ENCODE measurements at regions not wholly inside any gene's neighbourhood (a gene's known extent, or its start where the extent isn't known, plus 50 kb on each side); places are given as distances from the start of the nearest gene placed in this dataset.
A peak's percentile ranks its signal among the peaks of the same experiment; 100 is the strongest.

- Mint-ChIP-seq H3K4me1 (ENCODE audit: low read depth, unreplicated experiment) (peaks cover 35% of the 10 kb centered on the region), H3K4me3 (ENCODE audit: unreplicated experiment) (no peak overlapping the region), H3K9me3 (ENCODE audit: unreplicated experiment) (peaks cover 16% of the 10 kb centered on the region), H3K27me3 (ENCODE audit: insufficient read depth, unreplicated experiment) (no peaks in the 10 kb centered on the region), H3K36me3 (ENCODE audit: insufficient read depth, unreplicated experiment) (peaks cover 5% of the 10 kb centered on the region), H3K27ac (ENCODE audit: unreplicated experiment) (no peak overlapping the region)
- POLR2A ChIA-PET: no interaction called here
- H3K9me3 ChIP-seq: no peaks in the 10 kb centered on the region
- H3K4me1 ChIP-seq: peaks cover 28% of the 10 kb centered on the region
- no peak for TF ChIP-seq CTCF (IDR thresholded peaks at IDR 0.05; ENCODE audit: insufficient read depth in 1 of 2, low read depth in 1 of 2, low read length in 1 of 2, severe bottlenecking in 1 of 2, unreplicated experiment in 1 of 2)
- H3K4me3 ChIP-seq (ENCODE audit: low read depth, low read length): no peak overlapping the region
- BruUV-seq (replicated peaks): no TSS peak
- H3K36me3 ChIP-seq (ENCODE audit: control insufficient read depth, insufficient read depth, low read length): no peaks in the 10 kb centered on the region
- no peak for DNase-seq
- intact Hi-C loops (cut with micrococcal nuclease; ENCODE audit: unreplicated experiment): loop anchor here (10.0 kb wide), 1 partner anchor 102 kb away; the partner anchor contains the start of gene CTBP2
- CTCF ChIA-PET: interaction anchor here (0.6 kb wide), 1 partner anchor 119 kb away, joined by 3 read pairs; no protein-coding TSS in a partner anchor
- H3K27me3 ChIP-seq (replicated peaks; ENCODE audit: control insufficient read depth, insufficient read depth, low read length): no peaks in the 10 kb centered on the region
Observed at GRCh38 chr10:125266541-125266940, 106.2 kb upstream of the CTBP2 start.

- DNase-seq: no peak
- Mint-ChIP-seq H3K4me3 (ENCODE audit: unreplicated experiment) (no peak overlapping the region), H3K27me3 (ENCODE audit: insufficient read depth, unreplicated experiment) (no peaks in the 10 kb centered on the region), H3K27ac (ENCODE audit: unreplicated experiment) (peak overlapping the region; percentile 64), H3K9me3 (ENCODE audit: unreplicated experiment) (peaks cover 16% of the 10 kb centered on the region), H3K4me1 (ENCODE audit: low read depth, unreplicated experiment) (peaks cover 35% of the 10 kb centered on the region), H3K36me3 (ENCODE audit: insufficient read depth, unreplicated experiment) (peaks cover 5% of the 10 kb centered on the region)
- no peaks in the 10 kb centered on the region for H3K27me3 ChIP-seq (replicated peaks; ENCODE audit: control insufficient read depth, insufficient read depth, low read length)
- TF ChIP-seq CTCF (IDR thresholded peaks at IDR 0.05; ENCODE audit: insufficient read depth in 1 of 2, low read depth in 1 of 2, low read length in 1 of 2, severe bottlenecking in 1 of 2, unreplicated experiment in 1 of 2): no peak
- H3K4me1 ChIP-seq: peaks cover 28% of the 10 kb centered on the region
- no peak overlapping the region for H3K4me3 ChIP-seq (ENCODE audit: low read depth, low read length)
- H3K9me3 ChIP-seq: no peaks in the 10 kb centered on the region
- POLR2A ChIA-PET: no interaction called here
- no TSS peak for BruUV-seq (replicated peaks)
- H3K36me3 ChIP-seq (ENCODE audit: control insufficient read depth, insufficient read depth, low read length): no peaks in the 10 kb centered on the region
- CTCF ChIA-PET: no interaction called here
- intact Hi-C loops (cut with micrococcal nuclease; ENCODE audit: unreplicated experiment): loop anchor here (10.0 kb wide), 1 partner anchor 101 kb away; the partner anchor contains the start of gene CTBP2
Observed at GRCh38 chr10:125265579-125265955, 105.2 kb upstream of the CTBP2 start.

GRCh38 chr10:125264757-125265578 is 104.6 kb upstream of the CTBP2 start:
- CTCF ChIA-PET: no interaction called here
- POLR2A ChIA-PET: no interaction called here

More at GRCh38 chr10:125264757-125265578, 104.6 kb upstream of the CTBP2 start:
- no peaks in the 10 kb centered on the region for H3K27me3 ChIP-seq (replicated peaks; ENCODE audit: control insufficient read depth, insufficient read depth, low read length)
- no peak overlapping the region for H3K4me3 Mint-ChIP-seq (ENCODE audit: unreplicated experiment)
- no peaks in the 10 kb centered on the region for H3K9me3 ChIP-seq
- H3K4me1 ChIP-seq: peaks cover 28% of the 10 kb centered on the region
- H3K36me3 ChIP-seq (ENCODE audit: control insufficient read depth, insufficient read depth, low read length): no peaks in the 10 kb centered on the region
- H3K9me3 Mint-ChIP-seq (ENCODE audit: unreplicated experiment): peaks cover 16% of the 10 kb centered on the region
- intact Hi-C loops (cut with micrococcal nuclease; ENCODE audit: unreplicated experiment): loop anchor here (10.0 kb wide), 1 partner anchor 100 kb away; the partner anchor contains the start of gene CTBP2
- no peak for DNase-seq
- H3K4me3 ChIP-seq (ENCODE audit: low read depth, low read length): no peak overlapping the region
- H3K27me3 Mint-ChIP-seq (ENCODE audit: insufficient read depth, unreplicated experiment): no peaks in the 10 kb centered on the region
- H3K4me1 Mint-ChIP-seq (ENCODE audit: low read depth, unreplicated experiment): peaks cover 35% of the 10 kb centered on the region
- peak overlapping the region; percentile 64 for H3K27ac Mint-ChIP-seq (ENCODE audit: unreplicated experiment)
- TF ChIP-seq CTCF (IDR thresholded peaks at IDR 0.05; ENCODE audit: insufficient read depth in 1 of 2, low read depth in 1 of 2, low read length in 1 of 2, severe bottlenecking in 1 of 2, unreplicated experiment in 1 of 2): no peak
- no TSS peak for BruUV-seq (replicated peaks)
- H3K36me3 Mint-ChIP-seq (ENCODE audit: insufficient read depth, unreplicated experiment): peaks cover 10% of the 10 kb centered on the region
